Astrocyte (in vitro differentiated cells and primary cell): ENCODE measurements at regions not wholly inside any gene's neighbourhood (a gene's known extent, or its start where the extent isn't known, plus 50 kb on each side); places are given as distances from the start of the nearest gene placed in this dataset.

Experiments
- DNase-seq: peaks from one replicate; pipeline ENCODE4 v3.0.0-alpha.2; 2010; ENCODE audit warnings: low read depth
- FAIRE-seq: peaks from 2 replicates; lab custom pipeline; 2011; peaks lifted over from hg19 to GRCh38; lab: Jason Lieb, UNC
- H2AFZ ChIP-seq: 2 replicates; pipeline ENCODE4 v1.6.0; 2012; ENCODE audit warnings: low read depth, low read length, inconsistent platforms
- H3K27ac ChIP-seq: 2 replicates; pipeline ENCODE4 v1.5.1; 2011; ENCODE audit warnings: low read depth, low read length, inconsistent platforms
- H3K27me3 ChIP-seq: 2 replicates; pipeline ENCODE4 v1.6.0; 2011; ENCODE audit warnings: low read length, inconsistent platforms; ENCODE audit not compliant: insufficient read depth
- H3K36me3 ChIP-seq: 2 replicates; pipeline ENCODE4 v1.5.1; 2011; ENCODE audit warnings: low read length, inconsistent platforms; ENCODE audit not compliant: insufficient read depth
- H3K4me1 ChIP-seq: 2 replicates; pipeline ENCODE4 v1.5.1; 2011; ENCODE audit warnings: low read length, inconsistent platforms; ENCODE audit not compliant: insufficient read depth
- H3K4me2 ChIP-seq: 2 replicates; pipeline ENCODE4 v1.6.0; 2012; ENCODE audit warnings: low read length, inconsistent platforms
- H3K4me3 ChIP-seq: 2 replicates; pipeline ENCODE4 v1.5.1; 2011; ENCODE audit warnings: low read depth, mild to moderate bottlenecking, low read length, inconsistent platforms; ENCODE audit not compliant: insufficient read depth
- H3K79me2 ChIP-seq: 2 replicates; pipeline ENCODE4 v1.6.0; 2012; ENCODE audit warnings: mild to moderate bottlenecking, low read length, inconsistent platforms; ENCODE audit not compliant: insufficient read depth
- H3K9ac ChIP-seq: 2 replicates; pipeline ENCODE4 v1.6.0; 2012; ENCODE audit warnings: mild to moderate bottlenecking, low read length, inconsistent platforms
- H3K9me3 ChIP-seq: 2 replicates; pipeline ENCODE4 v1.5.1; 2012; ENCODE audit warnings: low read depth, mild to moderate bottlenecking, low read length, inconsistent platforms; ENCODE audit not compliant: insufficient read depth
- H4K20me1 ChIP-seq: 2 replicates; pipeline ENCODE4 v1.6.0; 2012; ENCODE audit warnings: low read length, inconsistent platforms; ENCODE audit not compliant: insufficient read depth
- H3K27ac Mint-ChIP-seq: one replicate; pipeline ENCODE4 v1.8.0; 2021; ENCODE audit warnings: mild to moderate bottlenecking, mixed read lengths; ENCODE audit not compliant: unreplicated experiment
- H3K27me3 Mint-ChIP-seq: one replicate; pipeline ENCODE4 v1.8.0; 2021; ENCODE audit warnings: low read depth, mixed read lengths; ENCODE audit not compliant: unreplicated experiment
- H3K36me3 Mint-ChIP-seq: one replicate; pipeline ENCODE4 v1.8.0; 2021; ENCODE audit warnings: low read depth, mixed read lengths; ENCODE audit not compliant: unreplicated experiment
- H3K4me1 Mint-ChIP-seq: one replicate; pipeline ENCODE4 v1.8.0; 2021; ENCODE audit warnings: low read depth, mixed read lengths; ENCODE audit not compliant: unreplicated experiment
- H3K4me3 Mint-ChIP-seq: one replicate; pipeline ENCODE4 v1.8.0; 2021; ENCODE audit warnings: mild to moderate bottlenecking, moderate library complexity, mixed read lengths; ENCODE audit not compliant: unreplicated experiment
- H3K9me3 Mint-ChIP-seq: one replicate; pipeline ENCODE4 v1.8.0; 2021; ENCODE audit warnings: mild to moderate bottlenecking, mixed read lengths; ENCODE audit not compliant: unreplicated experiment
- CTCF ChIP-seq: IDR thresholded peaks from 2 replicates; pipeline ENCODE4 v1.5.1; 2011; ENCODE audit warnings: low read depth, mild to moderate bottlenecking, inconsistent platforms, low read length, moderate library complexity; ENCODE audit not compliant: insufficient read depth
- EZH2 ChIP-seq: IDR thresholded peaks from 2 replicates; pipeline ENCODE4 v1.6.1; 2012; ENCODE audit warnings: mild to moderate bottlenecking, low read length, inconsistent platforms; ENCODE audit not compliant: insufficient read depth

- Histone ChIP-seq H3K36me3 (no peaks in the 10 kb centered on the region), H3K79me2 (no peaks in the 10 kb centered on the region), H3K4me3 (no peak overlapping the region), H3K27me3 (no peaks in the 10 kb centered on the region), H3K9me3 (no peaks in the 10 kb centered on the region), H3K27ac (no peak overlapping the region), H3K9ac (no peak overlapping the region), H3K4me2 (no peak overlapping the region), H2AFZ (no peak overlapping the region), H3K4me1 (no peaks in the 10 kb centered on the region), H4K20me1 (no peaks in the 10 kb centered on the region)
- no peaks in the 10 kb centered on the region for H3K36me3 Mint-ChIP-seq
- no peaks in the 10 kb centered on the region for H3K4me1 Mint-ChIP-seq
- no peak overlapping the region for H3K4me3 Mint-ChIP-seq
- DNase-seq (no peak), FAIRE-seq (no peak)
- H3K27ac Mint-ChIP-seq = no peak overlapping the region
- peaks cover 58% of the 10 kb centered on the region for H3K27me3 Mint-ChIP-seq
- H3K9me3 Mint-ChIP-seq = peaks cover 5% of the 10 kb centered on the region
- TF ChIP-seq CTCF (no peak), EZH2 (no peak)
Measured at GRCh38 chr2:239667431-239667985, 266.7 kb upstream of the HDAC4 start.

GRCh38 chr2:239666855-239667376, 266.1 kb upstream of the HDAC4 start:
- no peak overlapping the region for H3K4me3 ChIP-seq
- Mint-ChIP-seq H3K27me3 (peaks cover 59% of the 10 kb centered on the region), H3K4me1 (no peaks in the 10 kb centered on the region), H3K27ac (no peak overlapping the region), H3K36me3 (no peaks in the 10 kb centered on the region), H3K9me3 (peaks cover 5% of the 10 kb centered on the region), H3K4me3 (no peak overlapping the region)
- TF ChIP-seq EZH2 (no peak), CTCF (no peak)
- no peaks in the 10 kb centered on the region for H3K4me1 ChIP-seq
- no peak for DNase-seq
- H3K27ac ChIP-seq = no peak overlapping the region
- H3K4me2 ChIP-seq = no peak overlapping the region
- FAIRE-seq = no peak
- no peaks in the 10 kb centered on the region for H4K20me1 ChIP-seq
- H3K9ac ChIP-seq = no peak overlapping the region
- H3K36me3 ChIP-seq = no peaks in the 10 kb centered on the region
- H3K9me3 ChIP-seq = no peaks in the 10 kb centered on the region
- no peaks in the 10 kb centered on the region for H3K79me2 ChIP-seq
- H2AFZ ChIP-seq = no peak overlapping the region
- no peaks in the 10 kb centered on the region for H3K27me3 ChIP-seq

- no peaks in the 10 kb centered on the region for H3K36me3 Mint-ChIP-seq
- Histone ChIP-seq H3K4me3 (no peak overlapping the region), H3K79me2 (no peaks in the 10 kb centered on the region), H3K4me2 (no peak overlapping the region), H3K36me3 (no peaks in the 10 kb centered on the region), H2AFZ (no peak overlapping the region), H3K4me1 (no peaks in the 10 kb centered on the region), H3K27me3 (no peaks in the 10 kb centered on the region), H3K27ac (no peak overlapping the region), H3K9me3 (no peaks in the 10 kb centered on the region), H4K20me1 (no peaks in the 10 kb centered on the region), H3K9ac (no peak overlapping the region)
- DNase-seq = no peak
- H3K4me1 Mint-ChIP-seq = no peaks in the 10 kb centered on the region
- FAIRE-seq = no peak
- TF ChIP-seq CTCF (no peak), EZH2 (no peak)
- peaks cover 5% of the 10 kb centered on the region for H3K9me3 Mint-ChIP-seq
- no peak overlapping the region for H3K27ac Mint-ChIP-seq
- peaks cover 61% of the 10 kb centered on the region for H3K27me3 Mint-ChIP-seq
- no peak overlapping the region for H3K4me3 Mint-ChIP-seq
Measured at GRCh38 chr2:239666053-239666854, 265.4 kb upstream of the HDAC4 start.
